Renal pelvis (tissue), 1 donor: ENCODE measurements at regions not wholly inside any gene's neighbourhood (a gene's known extent, or its start where the extent isn't known, plus 50 kb on each side); places are given as distances from the start of the nearest gene placed in this dataset.
"Not testable (repeated sequence)": the region's sequence is repeated elsewhere in the genome, so short reads cannot be mapped to it uniquely, and the experiment has no call there.

ENCODE experiments used
- DNase-seq: peaks from one replicate; pipeline ENCODE4 v3.0.0-alpha.2; 2013

GRCh38 chr5:3190930-3191329 is 404.7 kb upstream of the IRX1 start:
- DNase-seq, result no peak

- DNase-seq, result no peak
Observed at GRCh38 chr5:3190433-3190832, 405.2 kb upstream of the IRX1 start.

DNA sequence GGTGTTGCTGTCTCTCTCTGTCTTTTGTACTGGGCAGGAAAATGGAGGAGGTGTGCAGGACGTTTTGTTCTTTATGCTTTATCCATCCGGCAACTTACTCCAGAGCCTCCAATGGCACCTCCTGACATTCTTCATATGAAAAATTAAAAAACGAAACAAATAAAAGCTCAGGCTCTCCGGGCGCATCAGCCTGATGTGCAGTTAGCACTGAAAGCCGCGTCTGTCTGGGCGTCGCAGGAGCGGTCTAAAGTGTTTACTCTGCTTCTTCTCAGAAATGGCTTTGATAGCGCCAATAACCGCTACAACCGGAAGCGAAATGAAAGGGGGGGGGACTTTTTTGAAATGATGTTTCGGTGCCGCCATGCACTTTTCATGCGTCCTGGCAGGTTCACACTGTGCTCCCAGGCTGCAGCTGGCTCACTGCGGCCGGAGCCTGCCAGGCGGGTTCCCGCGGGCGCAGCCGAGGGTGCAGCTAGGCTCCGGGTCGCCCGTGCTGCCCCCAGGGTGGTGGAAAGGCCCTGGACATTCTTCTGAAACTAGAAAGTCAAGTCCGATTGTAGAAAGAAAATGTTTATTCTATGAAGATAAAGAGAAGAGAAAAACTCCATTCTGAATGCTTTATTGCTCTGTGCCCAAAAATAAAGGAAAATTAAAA is 407.7 kb upstream of the IRX1 start:
- no peak for DNase-seq

- DNase-seq, result no peak
Observed at GRCh38 chr5:3186736-3187405, 408.8 kb upstream of the IRX1 start.

- no peak for DNase-seq
Observed at GRCh38 chr5:3186156-3186555, 409.5 kb upstream of the IRX1 start.

- DNase-seq, result no peak
Observed at GRCh38 chr5:3185488-3185887, 410.1 kb upstream of the IRX1 start.

- DNase-seq, result no peak
Observed at GRCh38 chr5:3182133-3182876, 413.3 kb upstream of the IRX1 start.

- no peak for DNase-seq
Observed at GRCh38 chr5:3181671-3182070, 414.0 kb upstream of the IRX1 start.

DNA sequence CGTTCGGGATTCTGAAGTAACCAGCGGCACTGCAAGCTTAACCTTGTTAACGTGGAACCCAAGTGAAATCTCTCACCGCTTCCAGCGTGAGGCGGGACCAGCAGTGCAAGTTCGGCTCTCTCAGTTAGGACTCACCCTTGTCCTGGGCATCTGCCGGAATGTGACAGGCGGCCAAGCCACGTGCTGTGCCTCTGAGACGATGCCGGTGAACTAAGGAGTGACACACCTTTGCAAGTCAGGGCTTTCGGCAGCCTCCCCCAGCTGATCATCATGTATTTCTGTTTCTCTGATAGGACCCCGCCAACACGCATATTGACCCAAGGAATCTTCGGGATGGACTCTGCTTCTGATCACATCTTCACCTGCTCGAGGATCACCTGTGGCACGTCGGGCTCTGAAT is 415.0 kb upstream of the IRX1 start:
- DNase-seq, result no peak

- DNase-seq, result no peak
Observed at GRCh38 chr5:3179220-3179619, 416.4 kb upstream of the IRX1 start.

GRCh38 chr5:3177338-3177737 is 418.3 kb upstream of the IRX1 start:
- no peak for DNase-seq

- no peak for DNase-seq
Observed at GRCh38 chr5:3175416-3175815, 420.2 kb upstream of the IRX1 start.

- DNase-seq, result no peak
Observed at GRCh38 chr5:3167473-3167872, 416.0 kb upstream of the IRX2 start.

DNA sequence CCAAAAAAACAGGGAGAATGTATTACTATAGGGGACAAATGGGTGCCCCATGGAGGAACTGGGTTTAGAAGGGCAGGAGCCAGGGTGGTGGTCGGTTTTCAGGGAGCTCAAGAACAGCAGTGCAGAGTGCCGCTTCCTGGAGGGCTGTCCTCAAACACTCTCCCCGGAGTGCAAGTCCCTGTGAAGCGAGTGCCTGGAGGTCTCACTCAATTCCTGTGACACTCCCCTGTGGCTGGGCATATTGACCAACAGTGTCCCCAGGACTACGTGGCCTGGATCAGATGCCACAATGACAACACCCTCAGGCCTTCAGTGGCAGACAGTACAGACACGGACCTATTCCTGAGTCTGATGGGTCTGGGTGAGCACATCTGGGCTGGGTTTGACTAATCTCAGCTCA is 412.1 kb upstream of the IRX2 start:
- DNase-seq, result no peak

DNA sequence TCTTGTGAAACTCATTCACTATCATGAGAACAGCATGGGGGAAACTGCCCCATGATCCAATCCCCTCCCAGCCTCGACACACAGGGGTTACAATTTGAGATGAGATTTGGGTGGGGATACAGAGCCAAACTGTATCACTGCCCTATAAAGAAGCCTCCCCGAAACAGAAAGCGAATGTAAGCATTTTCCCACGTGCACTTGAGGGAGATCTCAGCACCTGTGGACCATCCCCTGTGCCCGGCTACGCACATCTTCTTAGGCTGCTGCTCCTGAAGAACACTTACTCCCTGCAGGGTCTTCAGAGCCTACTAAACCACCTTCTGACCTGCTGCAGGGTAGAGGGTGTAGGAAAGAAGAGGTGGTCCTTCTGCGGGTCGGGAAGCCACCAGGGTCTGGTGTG is 410.2 kb upstream of the IRX2 start:
- no peak for DNase-seq

DNA sequence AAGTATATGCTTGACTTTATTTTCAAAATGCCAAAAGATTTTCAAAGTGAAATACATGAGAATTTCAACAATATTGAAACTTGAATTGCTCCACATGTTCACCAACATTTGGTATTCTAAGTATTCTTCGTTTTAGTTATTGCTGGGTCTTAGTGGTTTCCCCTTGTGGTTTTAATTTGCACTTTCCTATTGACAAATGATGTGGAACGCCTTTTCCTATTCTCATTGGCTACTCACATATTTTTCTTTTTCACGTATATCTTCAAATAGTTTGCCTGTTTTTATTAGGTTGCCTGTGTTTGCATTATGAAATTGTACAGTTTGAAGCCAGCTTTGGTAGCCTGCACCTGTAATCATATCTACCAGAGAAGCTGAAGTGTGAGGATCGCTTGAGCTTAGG is 405.7 kb upstream of the IRX2 start:
- no peak for DNase-seq

GRCh38 chr5:3155717-3156116 is 404.2 kb upstream of the IRX2 start:
- no peak for DNase-seq

- no peak for DNase-seq
Observed at GRCh38 chr5:3155046-3155445, 403.6 kb upstream of the IRX2 start.

GRCh38 chr5:3153906-3154305 is 402.4 kb upstream of the IRX2 start:
- no peak for DNase-seq

GRCh38 chr5:3153226-3153858 is 401.9 kb upstream of the IRX2 start:
- no peak for DNase-seq

- no peak for DNase-seq
Observed at GRCh38 chr5:3149899-3150298, 398.4 kb upstream of the IRX2 start.

GRCh38 chr5:3147405-3147804 is 395.9 kb upstream of the IRX2 start:
- not testable (repeated sequence) for DNase-seq

DNA sequence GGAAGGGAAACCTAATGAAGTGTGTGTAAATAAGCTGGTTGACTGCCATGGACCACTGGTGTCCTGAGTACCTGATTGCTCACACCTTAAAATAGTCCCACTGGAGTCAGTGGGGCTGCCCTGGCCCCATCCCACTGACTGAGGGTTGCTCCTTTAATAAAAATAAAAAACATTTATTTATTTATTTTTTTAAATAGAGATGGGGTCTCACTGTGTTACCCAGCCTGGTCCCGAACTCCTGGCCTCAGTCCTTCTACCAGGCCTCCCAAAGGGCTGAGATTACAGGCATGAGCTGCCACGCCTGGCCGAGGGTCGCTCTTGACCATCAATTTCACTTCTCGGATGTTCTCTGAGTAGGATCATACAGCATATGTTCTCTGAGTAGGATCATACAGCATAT is 394.2 kb upstream of the IRX2 start:
- DNase-seq, result no peak
